ENCODE measurements at regions not wholly inside any gene's neighbourhood (a gene's known extent, or its start where the extent isn't known, plus 50 kb on each side); places are given as distances from the start of the nearest gene placed in this dataset.

- DNase-seq = no peak
Measured at GRCh38 chr5:96157841-96158291, 196.2 kb upstream of the ELL2 start.

DNA sequence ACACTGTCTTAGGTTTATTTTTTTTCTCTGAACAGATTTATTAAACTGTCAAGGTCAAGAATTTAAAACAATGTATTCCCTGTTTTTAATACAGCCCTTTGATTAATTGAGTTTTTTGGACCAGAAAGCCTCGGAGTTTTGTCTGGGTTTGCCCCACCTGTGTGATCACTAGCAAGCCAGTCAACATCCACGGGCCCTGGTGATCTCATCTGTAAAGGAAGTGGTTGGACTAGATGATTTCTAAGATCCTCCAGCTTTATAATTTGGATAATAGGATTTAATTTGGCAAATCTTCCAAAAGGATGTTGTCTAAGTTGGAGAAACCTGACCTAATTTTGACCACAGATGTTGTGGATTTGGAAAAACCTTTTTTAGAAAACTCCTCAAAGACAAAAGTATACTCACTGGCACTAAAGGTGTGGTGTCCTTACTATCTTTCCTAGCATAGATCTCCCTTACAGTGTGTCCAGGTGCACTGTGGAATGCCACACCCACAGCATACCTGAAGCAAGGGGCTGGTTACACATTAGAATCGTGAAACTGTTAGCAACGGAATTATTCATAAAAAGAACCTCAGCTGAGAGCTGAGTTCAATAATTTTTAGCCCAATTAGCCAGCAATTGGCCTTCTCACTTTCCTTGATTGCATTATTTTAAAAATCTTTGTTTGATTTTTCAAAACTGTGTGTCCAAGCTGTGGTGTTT is 195.6 kb upstream of the ELL2 start:
- no peak for DNase-seq

GRCh38 chr5:96155147-96155546 is 193.5 kb upstream of the ELL2 start:
- no peak for DNase-seq

GRCh38 chr5:96151891-96152290 is 190.2 kb upstream of the ELL2 start:
- DNase-seq = no peak

DNA sequence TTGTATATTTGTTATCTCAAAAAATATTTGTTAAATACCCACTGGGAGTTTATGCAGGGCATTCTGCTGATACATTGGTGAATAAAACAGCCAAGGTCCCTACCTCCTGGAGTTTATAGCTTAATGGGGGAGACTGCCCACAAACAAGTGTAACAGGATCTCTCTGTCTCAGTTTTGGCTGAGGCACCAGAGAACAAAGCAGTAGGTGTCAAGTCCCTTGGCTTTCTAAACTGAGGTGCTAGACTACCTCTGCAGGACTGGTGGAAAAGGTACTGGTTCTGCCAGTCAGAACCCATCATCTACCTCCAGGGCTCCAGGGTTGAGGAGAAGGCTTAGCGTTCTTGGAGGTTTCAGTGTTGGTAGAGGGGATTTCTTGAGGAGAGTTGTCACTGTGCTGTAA is 188.4 kb upstream of the ELL2 start:
- no peak for DNase-seq

DNA sequence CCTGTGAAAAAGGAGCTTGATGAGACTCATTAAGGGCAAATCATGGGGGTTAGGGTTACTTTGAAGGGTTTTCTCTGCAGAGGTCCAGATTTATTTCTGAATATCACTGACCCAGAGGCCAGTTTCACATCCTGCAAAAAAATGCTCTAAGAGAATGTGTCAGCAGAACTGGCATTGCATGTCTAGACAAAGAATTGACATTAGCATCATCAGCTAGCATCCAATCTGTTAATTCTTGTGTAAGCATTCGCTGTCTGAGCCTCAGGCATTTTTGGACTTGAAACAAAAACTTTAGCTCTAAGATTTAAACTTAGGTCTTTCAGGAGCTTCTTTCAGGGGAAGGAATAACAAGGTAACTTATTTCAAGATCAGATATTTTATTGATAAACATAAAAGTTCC is 187.9 kb upstream of the ELL2 start:
- DNase-seq = peak; percentile 64

DNA sequence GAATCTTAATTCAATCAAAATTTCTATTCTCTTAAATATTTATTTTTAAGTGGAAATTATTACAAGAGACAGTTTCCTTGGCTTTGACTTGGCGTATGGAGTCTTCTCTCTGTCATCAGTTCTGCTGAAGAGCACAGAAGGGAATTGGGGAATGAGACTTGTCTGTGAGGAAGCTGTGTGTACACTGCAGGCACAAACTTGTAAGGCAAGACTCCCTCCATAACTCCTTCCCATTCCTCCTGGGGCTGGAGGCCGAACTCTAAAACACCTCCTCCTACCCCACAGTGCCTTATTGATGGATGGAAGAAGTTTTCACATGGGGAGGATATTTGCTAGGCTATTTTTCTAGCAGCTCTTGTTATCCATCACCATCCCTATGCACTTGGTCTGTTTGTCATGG is 187.4 kb upstream of the ELL2 start:
- no peak for DNase-seq

GRCh38 chr5:96148376-96148775 is 186.7 kb upstream of the ELL2 start:
- DNase-seq = no peak

DNA sequence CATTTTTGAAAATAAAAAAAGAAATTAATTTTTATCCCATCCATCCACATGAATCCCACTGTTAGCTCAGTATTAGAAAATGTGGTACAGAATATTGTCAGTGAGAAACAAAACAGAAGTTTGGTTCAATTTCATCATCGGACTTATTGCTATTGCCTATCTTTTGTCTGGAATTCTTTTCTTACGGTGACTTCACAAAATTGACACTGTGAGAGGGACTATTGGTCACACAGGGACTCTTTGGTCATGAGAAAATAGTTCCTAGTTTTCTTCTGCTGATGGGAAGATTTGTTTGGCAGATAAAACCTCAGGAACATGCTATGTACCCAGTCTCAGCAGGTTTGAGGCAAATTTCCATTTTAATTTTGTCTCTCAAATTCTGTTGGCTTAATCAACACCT is 186.2 kb upstream of the ELL2 start:
- DNase-seq = no peak

DNA sequence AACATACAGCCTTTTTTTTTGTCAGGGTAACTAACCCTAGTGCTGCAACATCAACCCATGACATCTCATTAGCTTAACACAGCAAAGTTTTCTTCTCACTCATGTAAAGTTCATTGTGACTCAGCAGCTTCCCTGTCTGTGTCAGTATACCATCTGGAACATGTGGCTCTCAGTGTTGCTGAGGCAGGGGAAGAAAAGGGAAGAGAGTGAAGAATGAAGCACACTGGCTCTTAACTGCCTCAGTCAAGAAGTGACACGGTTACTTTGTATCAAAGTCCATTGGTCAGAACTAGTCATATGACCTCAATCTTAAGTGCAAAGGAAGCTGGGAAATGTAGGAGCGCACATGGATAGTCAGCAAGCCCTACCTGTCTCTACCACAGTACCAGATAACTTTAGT is 185.0 kb upstream of the ELL2 start:
- DNase-seq = peak; percentile 86

GRCh38 chr5:96144289-96144688 is 182.6 kb upstream of the ELL2 start:
- no peak for DNase-seq

GRCh38 chr5:96143450-96143849 is 181.8 kb upstream of the ELL2 start:
- DNase-seq = no peak

DNA sequence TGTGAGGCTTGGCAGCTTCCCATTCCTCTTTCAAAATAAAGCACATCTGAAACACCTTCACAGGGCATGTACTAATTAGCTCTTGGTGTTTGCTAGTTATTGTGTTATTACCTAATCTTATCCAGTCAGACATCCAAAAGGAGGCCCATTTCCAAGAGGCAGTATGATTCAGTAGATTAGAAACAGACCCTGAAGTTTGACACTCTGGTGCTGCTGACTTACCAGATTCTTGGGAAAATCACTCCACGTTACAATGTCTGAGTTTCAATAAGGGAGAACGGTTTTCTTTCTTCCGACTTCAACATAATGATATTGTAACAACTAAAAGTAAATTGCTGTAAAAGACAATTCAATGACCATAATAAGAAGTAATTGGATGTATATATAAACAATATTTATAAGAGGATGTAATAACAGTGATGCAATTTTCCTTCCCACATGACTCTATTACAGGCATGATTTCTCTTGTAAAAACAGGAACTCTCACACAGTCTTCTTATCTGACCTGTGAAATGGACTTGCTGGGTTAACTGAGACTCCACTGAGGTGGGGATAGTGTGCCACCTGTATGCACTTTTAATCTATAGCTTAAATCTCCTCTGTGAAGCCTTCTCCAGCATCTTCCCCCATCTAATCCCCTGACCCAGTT is 181.3 kb upstream of the ELL2 start:
- DNase-seq = peak; percentile 80

- no peak for DNase-seq
Measured at GRCh38 chr5:96142184-96142781, 180.6 kb upstream of the ELL2 start.

- peak; percentile 31 for DNase-seq
Measured at GRCh38 chr5:96141749-96142148, 180.1 kb upstream of the ELL2 start.

DNA sequence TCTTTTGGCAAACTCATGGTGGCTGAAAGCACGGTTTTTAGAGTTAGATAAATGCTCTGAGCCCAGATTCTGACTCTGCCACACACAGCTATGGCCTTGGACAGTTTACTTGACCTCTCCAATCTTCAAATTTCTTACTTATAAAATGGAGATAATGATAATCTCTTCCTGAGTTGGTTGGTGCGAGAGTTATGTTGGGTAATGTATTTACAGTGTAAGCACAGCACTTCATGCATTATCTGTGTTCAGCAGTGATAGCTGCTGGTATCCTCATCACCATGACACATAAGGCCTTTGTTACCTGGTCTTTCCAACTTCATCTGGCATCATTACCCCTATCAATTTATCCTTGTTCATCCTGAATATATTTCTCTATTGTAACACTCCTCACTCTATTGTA is 178.8 kb upstream of the ELL2 start:
- no peak for DNase-seq

- no peak for DNase-seq
Measured at GRCh38 chr5:96140084-96140483, 178.4 kb upstream of the ELL2 start.

GRCh38 chr5:96134886-96135285 is 173.2 kb upstream of the ELL2 start:
- no peak for DNase-seq

DNA sequence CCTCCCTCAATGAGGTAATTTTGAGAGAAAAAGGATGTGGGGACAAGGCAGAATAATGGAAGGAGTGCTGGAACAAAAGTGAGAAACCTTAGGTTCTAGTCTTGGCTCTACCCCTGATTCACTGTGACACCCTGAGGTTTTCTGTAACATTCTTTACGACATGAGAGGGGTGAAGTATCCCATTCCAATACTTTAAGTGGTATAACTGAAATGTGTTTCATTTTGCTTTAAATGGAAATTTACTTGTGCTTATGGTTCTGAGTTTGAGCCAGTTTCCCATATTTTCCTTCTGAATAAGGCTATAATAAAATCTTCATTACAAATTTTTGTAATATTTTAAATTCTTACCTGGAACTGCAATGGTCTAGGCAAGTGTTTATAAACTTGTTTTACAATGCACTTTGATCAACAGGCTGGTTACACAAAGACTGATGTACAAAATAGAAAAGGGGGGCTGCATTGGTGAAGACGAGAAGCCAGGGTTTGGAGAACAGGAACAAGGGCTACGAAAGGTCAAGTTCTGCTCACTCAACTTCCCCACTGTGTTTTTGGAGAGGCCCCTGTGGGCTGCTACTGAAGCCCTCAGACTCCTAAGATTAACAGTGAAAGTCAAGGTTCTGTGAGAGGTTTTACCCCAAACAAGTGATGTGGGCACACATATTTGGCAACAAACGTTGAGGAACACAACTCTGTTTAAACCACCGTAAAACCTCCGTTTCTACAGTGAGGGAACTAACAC is 171.9 kb upstream of the ELL2 start:
- peak; percentile 76 for DNase-seq

DNA sequence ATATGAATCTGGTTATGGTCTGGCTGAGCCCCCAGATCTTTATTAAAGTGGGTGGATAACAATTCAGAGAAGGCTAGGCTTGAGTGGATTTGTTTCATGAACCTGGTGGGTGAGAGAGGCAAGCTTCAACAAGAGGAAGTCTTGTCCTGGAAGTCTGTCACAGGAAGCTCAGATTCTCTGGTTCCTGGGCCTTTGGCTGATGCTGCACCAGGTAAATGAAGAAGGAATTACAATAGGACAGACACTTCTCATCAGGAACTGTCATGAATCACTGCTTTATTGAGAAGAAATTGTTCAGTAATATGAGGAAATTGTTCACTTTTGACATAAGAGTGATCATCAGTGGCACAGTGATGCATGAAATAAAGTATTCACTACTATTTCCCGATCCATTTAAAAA is 167.6 kb upstream of the ELL2 start:
- no peak for DNase-seq

DNA sequence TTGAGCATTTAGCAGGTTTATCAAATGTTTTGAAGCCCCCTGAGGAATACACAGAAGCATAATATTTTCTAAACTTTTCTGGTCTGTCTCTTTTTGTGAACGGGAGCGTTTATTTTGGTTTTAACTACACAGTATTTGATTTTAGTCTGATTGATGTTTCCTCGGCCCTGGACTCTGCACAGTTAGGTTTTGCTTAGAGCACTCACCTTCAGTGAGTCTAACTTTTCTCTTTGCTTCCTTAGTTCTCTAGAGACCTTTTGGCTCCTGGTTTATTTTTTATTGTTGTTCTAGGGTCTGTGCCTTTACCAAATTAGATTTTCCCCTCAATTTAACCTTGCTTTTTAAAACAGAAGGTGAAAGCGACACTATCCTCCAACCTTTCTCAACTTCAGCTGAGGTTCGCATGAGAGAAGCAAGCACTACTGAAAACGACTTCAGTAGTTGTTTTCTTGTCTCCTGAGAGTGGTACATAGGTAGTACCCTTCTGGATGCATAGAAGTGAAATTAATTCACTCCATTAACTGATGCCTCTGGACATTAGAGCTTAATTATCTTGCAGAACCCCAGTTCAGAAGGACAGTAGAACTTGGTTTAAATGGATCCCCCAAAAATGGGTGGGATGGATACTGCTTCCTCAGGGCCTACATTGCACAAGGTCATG is 166.7 kb upstream of the ELL2 start:
- DNase-seq = no peak

- DNase-seq = no peak
Measured at GRCh38 chr5:96127538-96127937, 165.9 kb upstream of the ELL2 start.

DNA sequence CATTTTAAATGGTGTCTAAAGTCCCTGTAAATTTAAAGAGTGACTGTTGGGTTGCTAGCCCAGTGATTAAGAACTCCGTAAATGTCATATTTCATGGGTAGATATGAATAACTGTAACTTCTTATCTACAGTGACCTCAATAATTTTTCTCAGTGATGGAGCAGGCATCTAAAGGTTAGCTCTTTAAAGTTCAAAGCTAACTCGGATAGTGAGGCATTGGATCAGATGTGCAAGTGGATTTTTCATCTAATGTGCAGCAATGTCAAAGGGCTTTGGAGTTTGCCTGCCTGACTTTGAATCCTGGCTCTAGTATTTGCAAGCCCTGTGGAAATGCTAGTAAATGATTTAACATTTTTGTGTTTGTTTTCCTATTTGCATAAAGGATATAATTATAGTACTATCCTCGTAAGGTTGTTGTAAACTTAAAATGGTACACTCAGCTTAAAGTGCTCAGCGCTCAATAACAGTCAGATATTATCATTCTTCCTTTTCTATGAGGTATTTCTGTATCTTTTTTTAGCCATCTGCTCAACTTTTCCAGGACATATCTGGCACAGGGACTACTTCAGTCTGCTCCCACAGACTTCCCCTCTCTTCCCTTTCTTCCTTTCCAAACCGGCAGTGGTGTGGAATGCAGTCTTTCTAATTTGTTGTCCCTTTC is 163.7 kb upstream of the ELL2 start:
- DNase-seq = peak; percentile 37

Data from fibroblast of upper back skin (primary cell).